Lower lobe of right lung (tissue), 2 donors: ENCODE measurements at regions not wholly inside any gene's neighbourhood (a gene's known extent, or its start where the extent isn't known, plus 50 kb on each side); places are given as distances from the start of the nearest gene placed in this dataset.

Experiments
- ATAC-seq, 2 donors: fragments of 200-7000 bp; cut with Tn5 transposase; one replicate each; pipeline ENCODE4 v1.9.1; 2020 to 2022; ENCODE audit warnings: mild to moderate bottlenecking in 2 of 2, moderate library complexity in 2 of 2
- DNase-seq: peaks from one replicate; pipeline ENCODE4 v3.0.0-alpha.2; 2020
- H3K27ac ChIP-seq: fragments of 200-600 bp; one replicate; pipeline ENCODE4 v1.8.0; 2022
- H3K27me3 ChIP-seq: fragments of 200-600 bp; one replicate; pipeline ENCODE4 v1.8.0; 2022; ENCODE audit warnings: low read depth
- H3K36me3 ChIP-seq: fragments of 200-600 bp; one replicate; pipeline ENCODE4 v1.8.0; 2022; ENCODE audit warnings: mild to moderate bottlenecking
- H3K4me1 ChIP-seq: fragments of 200-600 bp; one replicate; pipeline ENCODE4 v1.8.0; 2022
- H3K4me3 ChIP-seq: fragments of 200-600 bp; one replicate; pipeline ENCODE4 v1.8.0; 2022; ENCODE audit warnings: mild to moderate bottlenecking
- H3K9me3 ChIP-seq: fragments of 200-600 bp; one replicate; pipeline ENCODE4 v1.8.0; 2022
- CTCF ChIP-seq: fragments of 200-600 bp; IDR thresholded peaks from one replicate; pipeline ENCODE4 v1.8.0; 2022; ENCODE audit warnings: antibody characterized with exemption, mild to moderate bottlenecking
- intact Hi-C: fragments of 100-400 bp; cut with DNase I; formaldehyde crosslinking; loops from one replicate; pipeline ENCODE4 v1.11.0; 2022
- donor health status: DM: no; HTN: yes; CAD: no; lungs with severe emphysema.

GRCh38 chr10:112059220-112059619 is 124.3 kb downstream of the GPAM start:
- no peak for ATAC-seq
- Histone ChIP-seq H3K4me3 (no peak overlapping the region), H3K27ac (no peak overlapping the region), H3K9me3 (no peaks in the 10 kb centered on the region), H3K36me3 (no peaks in the 10 kb centered on the region), H3K4me1 (no peaks in the 10 kb centered on the region), H3K27me3 (no peaks in the 10 kb centered on the region)
- no peak for DNase-seq
- no peak for TF ChIP-seq CTCF
- intact Hi-C loops = no loop called here

GRCh38 chr10:112071596-112072133 is 111.9 kb downstream of the GPAM start:
- H3K4me3 ChIP-seq = no peak overlapping the region
- no peaks in the 10 kb centered on the region for H3K36me3 ChIP-seq
- H3K4me1 ChIP-seq = no peaks in the 10 kb centered on the region
- no peak for DNase-seq
- no peak overlapping the region for H3K27ac ChIP-seq
- H3K27me3 ChIP-seq = no peaks in the 10 kb centered on the region
- no peak for ATAC-seq
- TF ChIP-seq CTCF = no peak
- H3K9me3 ChIP-seq = no peaks in the 10 kb centered on the region
- intact Hi-C loops = no loop called here

GRCh38 chr10:112078003-112078402 is 105.6 kb downstream of the GPAM start:
- H3K27me3 ChIP-seq = no peaks in the 10 kb centered on the region
- DNase-seq (no peak), ATAC-seq (no peak)
- H3K27ac ChIP-seq = no peak overlapping the region
- intact Hi-C loops = no loop called here
- H3K36me3 ChIP-seq = no peaks in the 10 kb centered on the region
- no peak for TF ChIP-seq CTCF
- no peaks in the 10 kb centered on the region for H3K4me1 ChIP-seq
- H3K4me3 ChIP-seq = no peak overlapping the region
- no peaks in the 10 kb centered on the region for H3K9me3 ChIP-seq

GRCh38 chr10:112080231-112080630 is 103.3 kb downstream of the GPAM start:
- DNase-seq = no peak
- no peak for TF ChIP-seq CTCF
- no peak for ATAC-seq
- H3K9me3 ChIP-seq = no peaks in the 10 kb centered on the region
- H3K36me3 ChIP-seq = no peaks in the 10 kb centered on the region
- H3K4me1 ChIP-seq = no peaks in the 10 kb centered on the region
- intact Hi-C loops = no loop called here
- H3K27ac ChIP-seq = no peak overlapping the region
- no peaks in the 10 kb centered on the region for H3K27me3 ChIP-seq
- no peak overlapping the region for H3K4me3 ChIP-seq

GRCh38 chr10:112082120-112082519 is 101.4 kb downstream of the GPAM start:
- Histone ChIP-seq H3K4me1 (no peaks in the 10 kb centered on the region), H3K9me3 (no peaks in the 10 kb centered on the region), H3K4me3 (no peak overlapping the region), H3K27ac (no peak overlapping the region), H3K36me3 (no peaks in the 10 kb centered on the region), H3K27me3 (no peaks in the 10 kb centered on the region)
- no peak for ATAC-seq
- intact Hi-C loops = no loop called here
- no peak for DNase-seq
- no peak for TF ChIP-seq CTCF

GRCh38 chr10:112083472-112083871 is 100.1 kb downstream of the GPAM start:
- H3K27ac ChIP-seq = no peak overlapping the region
- ATAC-seq (no peak), DNase-seq (no peak)
- H3K4me1 ChIP-seq = no peaks in the 10 kb centered on the region
- no peak overlapping the region for H3K4me3 ChIP-seq
- H3K9me3 ChIP-seq = no peaks in the 10 kb centered on the region
- H3K27me3 ChIP-seq = no peaks in the 10 kb centered on the region
- H3K36me3 ChIP-seq = no peaks in the 10 kb centered on the region
- intact Hi-C loops = no loop called here
- TF ChIP-seq CTCF = no peak
